Fibroblast of lung (primary cell): ENCODE measurements at regions not wholly inside any gene's neighbourhood (a gene's known extent, or its start where the extent isn't known, plus 50 kb on each side); places are given as distances from the start of the nearest gene placed in this dataset.

ENCODE experiments used
- DNase-seq, 2 donors: peaks; one replicate each; pipeline versions ENCODE4 v3.0.0 to v3.0.0-alpha.2; 2010; ENCODE audit warnings: low read depth in 2 of 2
- H2AFZ ChIP-seq: 2 replicates; pipeline ENCODE4 v1.5.1; 2012; ENCODE audit warnings: low read length, control low read depth, inconsistent platforms
- H3K27ac ChIP-seq: 2 replicates; pipeline ENCODE4 v1.5.1; 2011; ENCODE audit warnings: low read length, control low read depth; ENCODE audit not compliant: insufficient read depth
- H3K27me3 ChIP-seq: 2 replicates; pipeline ENCODE4 v1.5.1; 2011; ENCODE audit warnings: mild to moderate bottlenecking, low read length; ENCODE audit not compliant: control insufficient read depth, insufficient read depth
- H3K36me3 ChIP-seq: 2 replicates; pipeline ENCODE4 v1.5.1; 2011; ENCODE audit warnings: low read length; ENCODE audit not compliant: control insufficient read depth, insufficient read depth
- H3K4me1 ChIP-seq: 2 replicates; pipeline ENCODE4 v1.5.1; 2011; ENCODE audit warnings: low read length; ENCODE audit not compliant: control insufficient read depth, insufficient read depth; ENCODE audit errors: extremely low read depth
- H3K4me2 ChIP-seq: 2 replicates; pipeline ENCODE4 v1.5.1; 2011; ENCODE audit warnings: low read length, control low read depth; ENCODE audit not compliant: insufficient read depth; ENCODE audit errors: extremely low read depth
- H3K4me3 ChIP-seq, 4 experiments: fragments of 200-600 bp in 1 of 4; sonication (generic) in 1 of 4; replicated peaks in 1 of 4; 2 replicates each; pipeline ENCODE4 v1.5.1; 2011 to 2016; ENCODE audit warnings: low read length in 4 of 4, low read depth in 3 of 4, mild to moderate bottlenecking in 3 of 4, control low read depth in 2 of 4, inconsistent platforms in 1 of 4, mixed read lengths in 1 of 4; ENCODE audit not compliant: insufficient read depth in 1 of 4; ENCODE audit errors: control extremely low read depth in 1 of 4
- H3K79me2 ChIP-seq: 2 replicates; pipeline ENCODE4 v1.5.1; 2012; ENCODE audit warnings: mild to moderate bottlenecking, low read length, inconsistent platforms; ENCODE audit not compliant: control insufficient read depth, insufficient read depth
- H3K9ac ChIP-seq: 2 replicates; pipeline ENCODE4 v1.5.1; 2011; ENCODE audit warnings: mild to moderate bottlenecking, low read length, control low read depth; ENCODE audit not compliant: insufficient read depth
- H3K9me3 ChIP-seq: 2 replicates; pipeline ENCODE4 v1.5.1; 2012; ENCODE audit warnings: low read depth, low read length; ENCODE audit not compliant: control insufficient read depth, insufficient read depth
- H4K20me1 ChIP-seq: 2 replicates; pipeline ENCODE4 v1.5.1; 2011; ENCODE audit warnings: low read length; ENCODE audit not compliant: control insufficient read depth, insufficient read depth; ENCODE audit errors: extremely low read depth
- CTCF ChIP-seq, 2 donors: IDR thresholded peaks in 1 of 2; conservative IDR thresholded peaks in 1 of 2; 1 replicate in 1 of 2; 2 replicates in 1 of 2; pipeline ENCODE4 v1.5.1; 2011 to 2012; ENCODE audit warnings: low read length in 2 of 2, control low read depth in 1 of 2, inconsistent platforms in 1 of 2, low read depth in 1 of 2, mild to moderate bottlenecking in 1 of 2
- EZH2 ChIP-seq: IDR thresholded peaks from 2 replicates; pipeline ENCODE4 v1.5.1; 2012; ENCODE audit warnings: low read length, control low read depth, mild to moderate bottlenecking; ENCODE audit errors: missing control alignments

- H3K4me2 ChIP-seq: no peak overlapping the region
- no peaks in the 10 kb centered on the region for H4K20me1 ChIP-seq
- H3K4me1 ChIP-seq: peaks cover 7% of the 10 kb centered on the region
- no peak overlapping the region for H2AFZ ChIP-seq
- H3K9me3 ChIP-seq: no peaks in the 10 kb centered on the region
- H3K36me3 ChIP-seq: no peaks in the 10 kb centered on the region
- DNase-seq: no peak
- no peaks in the 10 kb centered on the region for H3K27me3 ChIP-seq
- no peak overlapping the region for H3K4me3 ChIP-seq
- H3K27ac ChIP-seq: no peak overlapping the region
- no peak overlapping the region for H3K9ac ChIP-seq
- no peak for TF ChIP-seq CTCF (conservative IDR thresholded peaks at IDR 0.05 in 1 of 2, IDR thresholded peaks at IDR 0.05 in 1 of 2; ENCODE audit: low read depth in 1 of 2, low read length in 2 of 2)
- no peak for TF ChIP-seq EZH2
- no peaks in the 10 kb centered on the region for H3K79me2 ChIP-seq
Measured at GRCh38 chr2:217703102-217703501, 299.7 kb downstream of the TNS1 start.

GRCh38 chr2:217701622-217702021, 301.2 kb downstream of the TNS1 start:
- Histone ChIP-seq H3K27me3 (no peaks in the 10 kb centered on the region), H3K36me3 (no peaks in the 10 kb centered on the region), H3K4me1 (peaks cover under 1% of the 10 kb centered on the region), H2AFZ (no peak overlapping the region), H3K79me2 (no peaks in the 10 kb centered on the region), H3K9me3 (no peaks in the 10 kb centered on the region), H3K27ac (no peak overlapping the region), H3K4me3 (no peak overlapping the region), H3K4me2 (no peak overlapping the region), H3K9ac (no peak overlapping the region), H4K20me1 (no peaks in the 10 kb centered on the region)
- TF ChIP-seq EZH2 (no peak), CTCF (conservative IDR thresholded peaks at IDR 0.05 in 1 of 2, IDR thresholded peaks at IDR 0.05 in 1 of 2; ENCODE audit: low read depth in 1 of 2, low read length in 2 of 2) (no peak)
- DNase-seq: no peak

- Histone ChIP-seq H3K4me1 (peaks cover 14% of the 10 kb centered on the region), H3K4me3 (no peak overlapping the region), H3K36me3 (no peaks in the 10 kb centered on the region), H3K9me3 (no peaks in the 10 kb centered on the region), H2AFZ (no peak overlapping the region), H3K79me2 (no peaks in the 10 kb centered on the region), H3K9ac (no peak overlapping the region), H3K27me3 (no peaks in the 10 kb centered on the region), H4K20me1 (no peaks in the 10 kb centered on the region), H3K27ac (no peak overlapping the region), H3K4me2 (no peak overlapping the region)
- no peak for DNase-seq
- TF ChIP-seq CTCF (conservative IDR thresholded peaks at IDR 0.05 in 1 of 2, IDR thresholded peaks at IDR 0.05 in 1 of 2; ENCODE audit: low read depth in 1 of 2, low read length in 2 of 2) (no peak), EZH2 (no peak)
Measured at GRCh38 chr2:217698691-217699090, 304.1 kb downstream of the TNS1 start.
